GM12878 (cell line): ENCODE measurements at regions not wholly inside any gene's neighbourhood (a gene's known extent, or its start where the extent isn't known, plus 50 kb on each side); places are given as distances from the start of the nearest gene placed in this dataset.

Experiments
- CHD1 ChIP-seq: IDR thresholded peaks from 2 replicates; pipeline ENCODE4 v1.6.1; 2012; ENCODE audit warnings: low read depth, low read length, improper control_type of control experiment
- CREB1 ChIP-seq: IDR thresholded peaks from 2 replicates; pipeline ENCODE4 v1.6.1; 2012; ENCODE audit warnings: low read depth, mild to moderate bottlenecking, inconsistent platforms
- EP300 ChIP-seq, 2 experiments: fragments of 150-350 bp in 1 of 2; IDR thresholded peaks; 2 replicates each; pipeline ENCODE4 v1.6.1; 2011 to 2012; ENCODE audit warnings: low read depth in 2 of 2, low read length in 2 of 2, borderline replicate concordance in 1 of 2, improper control_type of control experiment in 1 of 2, inconsistent platforms in 1 of 2; ENCODE audit not compliant: control insufficient read depth in 1 of 2
- MYC ChIP-seq: IDR thresholded peaks from 2 replicates; pipeline ENCODE4 v1.6.1; 2011; ENCODE audit warnings: mild to moderate bottlenecking, low read length, moderate library complexity, inconsistent platforms; ENCODE audit not compliant: insufficient read depth, insufficient replicate concordance, insufficient read length, severe bottlenecking
- NRF1 ChIP-seq: conservative IDR thresholded peaks from 2 replicates; pipeline ENCODE4 v1.6.1; 2011; ENCODE audit warnings: mild to moderate bottlenecking, low read depth, low read length, improper control_type of control experiment
- POLR2A ChIP-seq: IDR thresholded peaks from 2 replicates; pipeline ENCODE4 v1.6.1; 2011; ENCODE audit warnings: low read depth, mild to moderate bottlenecking, low read length
- RFX5 ChIP-seq: IDR thresholded peaks from 2 replicates; pipeline ENCODE4 v1.6.1; 2011; ENCODE audit warnings: low read depth, low read length, improper control_type of control experiment
- TF ChIP-seq, protein P1 (sequence below): IDR thresholded peaks from 2 replicates; pipeline ENCODE4 v1.6.1; 2012; ENCODE audit warnings: low read length, inconsistent platforms

DNA sequence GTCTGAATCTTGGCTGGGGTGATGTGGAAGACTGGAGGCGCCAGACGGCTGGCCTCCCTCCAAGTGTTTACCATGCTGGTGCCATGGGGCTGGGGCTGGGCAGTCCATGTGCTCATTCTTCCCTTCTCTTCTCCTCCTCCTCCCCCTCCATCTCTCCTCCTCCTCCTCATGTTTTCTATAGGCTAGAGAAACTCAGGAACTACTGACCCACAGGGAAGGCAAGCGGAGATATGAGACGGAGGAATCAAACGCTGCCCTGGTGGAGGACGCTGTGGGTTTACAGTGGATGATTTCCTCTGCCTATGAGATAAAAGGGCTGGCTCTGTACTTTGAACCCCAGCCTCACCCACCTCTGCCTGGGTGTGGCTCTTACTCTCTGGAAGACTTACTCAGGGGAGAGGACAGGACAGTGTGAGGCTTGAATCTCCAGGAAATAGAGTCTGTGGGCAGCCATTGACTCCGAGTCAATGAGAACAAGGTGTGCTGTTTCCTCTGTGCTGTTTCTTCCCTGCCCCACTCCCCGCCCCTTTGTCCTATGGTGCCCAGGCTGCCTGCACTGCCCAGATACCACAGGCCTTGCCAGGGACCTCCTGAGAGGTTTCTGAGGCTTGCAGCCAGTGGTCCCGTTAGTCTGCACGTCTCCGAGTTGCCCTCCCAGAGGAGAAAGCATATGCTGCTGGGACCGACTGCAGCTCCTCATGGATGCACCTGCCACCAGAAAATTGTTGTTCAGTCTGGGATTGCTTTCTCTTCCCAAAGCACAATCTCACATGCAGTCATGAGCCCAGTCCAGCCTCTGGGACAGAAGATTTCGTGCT lies 132.6 kb upstream of the ARHGAP5 start:
- TF ChIP-seq CREB1: no peak
- no peak for TF ChIP-seq RFX5
- no peak for TF ChIP-seq EP300 (IDR thresholded peaks at IDR 0.05; ENCODE audit: borderline replicate concordance in 1 of 2, control insufficient read depth in 1 of 2, low read depth in 2 of 2, low read length in 2 of 2)
- no peak for TF ChIP-seq CHD1
- TF ChIP-seq, protein P1, sequence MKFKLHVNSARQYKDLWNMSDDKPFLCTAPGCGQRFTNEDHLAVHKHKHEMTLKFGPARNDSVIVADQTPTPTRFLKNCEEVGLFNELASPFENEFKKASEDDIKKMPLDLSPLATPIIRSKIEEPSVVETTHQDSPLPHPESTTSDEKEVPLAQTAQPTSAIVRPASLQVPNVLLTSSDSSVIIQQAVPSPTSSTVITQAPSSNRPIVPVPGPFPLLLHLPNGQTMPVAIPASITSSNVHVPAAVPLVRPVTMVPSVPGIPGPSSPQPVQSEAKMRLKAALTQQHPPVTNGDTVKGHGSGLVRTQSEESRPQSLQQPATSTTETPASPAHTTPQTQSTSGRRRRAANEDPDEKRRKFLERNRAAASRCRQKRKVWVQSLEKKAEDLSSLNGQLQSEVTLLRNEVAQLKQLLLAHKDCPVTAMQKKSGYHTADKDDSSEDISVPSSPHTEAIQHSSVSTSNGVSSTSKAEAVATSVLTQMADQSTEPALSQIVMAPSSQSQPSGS: no peak
- TF ChIP-seq NRF1: no peak
- no peak for TF ChIP-seq POLR2A
- no peak for TF ChIP-seq MYC
